CD14-positive monocyte (primary cell): ENCODE measurements at regions not wholly inside any gene's neighbourhood (a gene's known extent, or its start where the extent isn't known, plus 50 kb on each side); places are given as distances from the start of the nearest gene placed in this dataset.

ENCODE experiments used
- DNase-seq, 3 donors: peaks; one replicate each; pipeline ENCODE4 v3.0.0-alpha.2; 2011 to 2022
- H2AFZ ChIP-seq: 2 replicates; pipeline ENCODE4 v1.6.0; 2012; ENCODE audit warnings: mild to moderate bottlenecking, low read depth, low read length, inconsistent platforms; ENCODE audit not compliant: insufficient read depth, poor library complexity, severe bottlenecking
- H3K27ac ChIP-seq, 2 donors: 1 replicate in 1 of 2; 2 replicates in 1 of 2; pipeline ENCODE4 v1.5.1; 2012 to 2013; ENCODE audit warnings: low read length in 2 of 2, control low read depth in 1 of 2, inconsistent platforms in 1 of 2, low read depth in 1 of 2, mild to moderate bottlenecking in 1 of 2
- H3K27me3 ChIP-seq, 2 donors: one replicate each; pipeline versions ENCODE4 v1.6.0 to v1.6.1; 2011 to 2013; ENCODE audit warnings: low read length in 2 of 2; ENCODE audit not compliant: control insufficient read depth in 2 of 2, insufficient read depth in 2 of 2
- H3K36me3 ChIP-seq, 2 donors: replicated peaks in 1 of 2; 1 replicate in 1 of 2; 2 replicates in 1 of 2; pipeline versions ENCODE4 v1.5.1 to v1.6.1; 2012 to 2013; ENCODE audit warnings: low read length in 2 of 2, control low read depth in 1 of 2, inconsistent platforms in 1 of 2, mild to moderate bottlenecking in 1 of 2; ENCODE audit not compliant: insufficient read depth in 2 of 2, control insufficient read depth in 1 of 2
- H3K4me1 ChIP-seq, 2 donors: 1 replicate in 1 of 2; 2 replicates in 1 of 2; pipeline versions ENCODE4 v1.5.1 to v1.6.1; 2012 to 2013; ENCODE audit warnings: low read length in 2 of 2, control low read depth in 1 of 2, inconsistent platforms in 1 of 2, mild to moderate bottlenecking in 1 of 2, moderate library complexity in 1 of 2; ENCODE audit not compliant: insufficient read depth in 2 of 2, control insufficient read depth in 1 of 2
- H3K4me2 ChIP-seq: replicated peaks from 2 replicates; pipeline ENCODE3; 2012; ENCODE audit warnings: low read length, moderate library complexity, mild to moderate bottlenecking; ENCODE audit not compliant: poor library complexity, severe bottlenecking; ENCODE audit errors: extremely low read depth
- H3K4me3 ChIP-seq, 3 experiments: fragments of 200-600 bp in 1 of 3; sonication (generic) in 1 of 3; replicated peaks in 1 of 3; 1 replicate in 2 of 3; 2 replicates in 1 of 3; pipeline ENCODE4 v1.5.1; 2011 to 2013; ENCODE audit warnings: low read length in 3 of 3, mild to moderate bottlenecking in 3 of 3, control low read depth in 2 of 3, low read depth in 2 of 3, inconsistent platforms in 1 of 3, moderate library complexity in 1 of 3
- H3K79me2 ChIP-seq: 2 replicates; pipeline ENCODE4 v1.6.0; 2012; ENCODE audit warnings: mild to moderate bottlenecking, control low read depth, inconsistent platforms, low read length, moderate library complexity; ENCODE audit not compliant: insufficient read depth
- H3K9ac ChIP-seq: 2 replicates; pipeline ENCODE4 v1.6.0; 2017; ENCODE audit warnings: low read length, mild to moderate bottlenecking; ENCODE audit not compliant: insufficient read depth, poor library complexity, severe bottlenecking
- H3K9me3 ChIP-seq, 2 donors: replicated peaks in 1 of 2; 1 replicate in 1 of 2; 2 replicates in 1 of 2; pipeline versions ENCODE4 v1.5.1 to v1.6.1; 2012 to 2013; ENCODE audit warnings: low read length in 2 of 2, control low read depth in 1 of 2; ENCODE audit not compliant: control insufficient read depth in 1 of 2, insufficient read depth in 1 of 2
- H4K20me1 ChIP-seq: 2 replicates; pipeline ENCODE4 v1.6.0; 2012; ENCODE audit warnings: mild to moderate bottlenecking, low read length, control low read depth, moderate library complexity; ENCODE audit not compliant: insufficient read depth
- H3K27ac Mint-ChIP-seq, 7 donors: one replicate each; pipeline ENCODE4 v1.8.0; 2020; ENCODE audit warnings: mild to moderate bottlenecking in 7 of 7, mixed read lengths in 7 of 7, moderate library complexity in 6 of 7, inconsistent platforms in 2 of 7
- H3K27me3 Mint-ChIP-seq, 3 donors: one replicate each; pipeline ENCODE4 v1.8.0; 2021 to 2022; ENCODE audit warnings: low read depth in 3 of 3, mild to moderate bottlenecking in 3 of 3, mixed read lengths in 3 of 3, moderate library complexity in 3 of 3, inconsistent platforms in 1 of 3
- H3K36me3 Mint-ChIP-seq, 2 donors: one replicate each; pipeline ENCODE4 v1.8.0; 2020; ENCODE audit warnings: mixed read lengths in 2 of 2, inconsistent platforms in 1 of 2, mild to moderate bottlenecking in 1 of 2
- H3K4me1 Mint-ChIP-seq: one replicate; pipeline ENCODE4 v1.8.0; 2020; ENCODE audit warnings: mild to moderate bottlenecking, mixed read lengths
- H3K4me3 Mint-ChIP-seq, 2 donors: one replicate each; pipeline ENCODE4 v1.8.0; 2020; ENCODE audit warnings: mild to moderate bottlenecking in 2 of 2, mixed read lengths in 2 of 2, moderate library complexity in 1 of 2
- H3K9me3 Mint-ChIP-seq, 7 donors: one replicate each; pipeline ENCODE4 v1.8.0; 2020 to 2022; ENCODE audit warnings: mixed read lengths in 7 of 7, mild to moderate bottlenecking in 6 of 7, moderate library complexity in 6 of 7, inconsistent platforms in 2 of 7
- WGBS: methylation state at CpG from one replicate; pipeline ENCODE4 v1.1.5; 2013; ENCODE audit warnings: missing lambda C conversion rate; ENCODE audit not compliant: insufficient coverage; 5-methylcytosine and 5-hydroxymethylcytosine counted together
- intact Hi-C, 2 donors: fragments of 100-400 bp; cut with micrococcal nuclease; formaldehyde crosslinking; loops; one replicate each; pipeline versions ENCODE4 v1.15.0 to v1.15.1; 2023
- TF ChIP-seq, protein P1 (sequence below): fragments of 200-600 bp; IDR thresholded peaks from one replicate; pipeline ENCODE4 v1.8.0; 2022; ENCODE audit warnings: antibody characterized with exemption, mild to moderate bottlenecking

DNA sequence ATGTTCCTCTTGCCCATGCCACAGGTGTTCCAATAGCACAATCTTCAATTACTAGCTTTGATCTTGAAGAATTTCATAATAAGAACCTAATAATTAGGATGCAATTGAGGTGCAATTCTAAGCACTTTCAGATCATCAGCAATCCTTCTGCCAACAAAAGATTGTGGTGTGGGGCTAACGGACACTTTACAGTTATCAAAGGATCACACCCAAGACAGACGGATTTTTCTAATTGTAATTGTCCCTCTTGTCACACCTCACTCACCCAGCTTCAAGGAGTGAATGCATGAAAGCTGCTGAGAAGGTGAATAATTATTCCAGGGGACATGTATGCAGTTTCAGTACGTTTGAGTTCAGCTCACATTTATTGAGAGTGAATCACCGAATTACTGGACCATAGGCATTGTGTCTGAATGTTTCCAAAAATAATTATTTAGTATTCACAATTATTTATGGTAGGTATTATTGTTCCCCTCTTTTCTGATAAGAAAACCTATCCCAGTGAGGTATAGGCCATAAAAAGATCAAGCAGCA, 438.5 kb upstream of the TRIB2 start:
- H3K4me2 ChIP-seq, result no peak overlapping the region
- Mint-ChIP-seq H3K9me3 (peaks cover 0 to 4% (median 3%) of the 10 kb centered on the region in 7 donors), H3K36me3 (no peaks in the 10 kb centered on the region), H3K4me1 (peaks cover 9% of the 10 kb centered on the region), H3K27ac (no peak overlapping the region), H3K27me3 (peaks cover 0 to 4% (median 2%) of the 10 kb centered on the region in 3 donors), H3K4me3 (no peak overlapping the region)
- H3K4me1 ChIP-seq, result no peaks in the 10 kb centered on the region
- no peaks in the 10 kb centered on the region for H3K79me2 ChIP-seq
- DNase-seq, result no peak
- no CpG with 5 or more reads among the region's 4 CpGs for WGBS
- no peak overlapping the region for H3K9ac ChIP-seq
- intact Hi-C loops, result no loop called here
- no peak overlapping the region for H2AFZ ChIP-seq
- no peak overlapping the region for H3K4me3 ChIP-seq
- H3K36me3 ChIP-seq, result no peaks in the 10 kb centered on the region
- H3K27me3 ChIP-seq, result no peaks in the 10 kb centered on the region
- no peaks in the 10 kb centered on the region for H3K9me3 ChIP-seq
- no peak overlapping the region for H3K27ac ChIP-seq
- TF ChIP-seq, protein P1, sequence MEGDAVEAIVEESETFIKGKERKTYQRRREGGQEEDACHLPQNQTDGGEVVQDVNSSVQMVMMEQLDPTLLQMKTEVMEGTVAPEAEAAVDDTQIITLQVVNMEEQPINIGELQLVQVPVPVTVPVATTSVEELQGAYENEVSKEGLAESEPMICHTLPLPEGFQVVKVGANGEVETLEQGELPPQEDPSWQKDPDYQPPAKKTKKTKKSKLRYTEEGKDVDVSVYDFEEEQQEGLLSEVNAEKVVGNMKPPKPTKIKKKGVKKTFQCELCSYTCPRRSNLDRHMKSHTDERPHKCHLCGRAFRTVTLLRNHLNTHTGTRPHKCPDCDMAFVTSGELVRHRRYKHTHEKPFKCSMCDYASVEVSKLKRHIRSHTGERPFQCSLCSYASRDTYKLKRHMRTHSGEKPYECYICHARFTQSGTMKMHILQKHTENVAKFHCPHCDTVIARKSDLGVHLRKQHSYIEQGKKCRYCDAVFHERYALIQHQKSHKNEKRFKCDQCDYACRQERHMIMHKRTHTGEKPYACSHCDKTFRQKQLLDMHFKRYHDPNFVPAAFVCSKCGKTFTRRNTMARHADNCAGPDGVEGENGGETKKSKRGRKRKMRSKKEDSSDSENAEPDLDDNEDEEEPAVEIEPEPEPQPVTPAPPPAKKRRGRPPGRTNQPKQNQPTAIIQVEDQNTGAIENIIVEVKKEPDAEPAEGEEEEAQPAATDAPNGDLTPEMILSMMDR, result no peak
- H4K20me1 ChIP-seq, result no peaks in the 10 kb centered on the region

DNA sequence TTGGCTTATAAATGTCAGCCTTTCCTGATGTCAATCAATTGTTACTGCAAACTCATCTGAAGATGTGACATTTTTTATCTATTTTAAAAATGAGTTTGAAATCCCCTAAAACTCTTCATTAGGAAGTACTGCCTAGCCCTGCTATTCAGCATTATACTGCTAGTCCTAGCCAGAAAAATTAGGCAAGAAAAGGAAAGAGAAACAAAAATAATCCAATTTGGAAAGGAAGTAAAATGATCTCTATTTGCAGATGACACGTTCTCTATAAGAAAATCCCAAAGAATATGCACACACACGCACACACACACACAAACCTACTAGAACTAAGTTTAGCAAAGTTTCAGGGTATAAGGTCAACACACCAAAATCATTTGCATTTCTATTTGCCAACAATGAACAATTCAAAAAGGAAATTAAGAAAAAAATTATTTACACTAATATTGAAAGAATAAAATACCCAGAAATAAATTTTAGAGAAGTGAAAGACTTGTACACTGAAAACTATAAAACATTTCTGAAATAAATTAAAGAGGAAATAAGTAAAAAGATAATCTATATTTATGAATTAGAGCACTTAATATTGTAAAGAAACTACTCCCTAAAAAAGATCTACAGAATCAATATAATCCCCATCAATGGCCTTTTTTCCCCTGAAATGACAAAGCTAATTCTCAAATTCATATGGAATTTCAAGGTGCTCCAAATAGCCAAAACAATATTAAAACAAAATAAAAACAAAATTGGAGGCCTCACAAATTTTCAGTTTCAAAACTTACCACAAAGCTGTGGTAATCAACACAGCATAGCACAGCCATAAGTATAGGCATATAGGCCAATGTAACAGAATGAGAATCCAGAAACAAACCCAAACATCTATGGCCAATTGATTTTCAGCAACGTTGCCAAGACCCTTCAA, 433.7 kb upstream of the TRIB2 start:
- Mint-ChIP-seq H3K27ac (no peak overlapping the region), H3K4me3 (no peak overlapping the region), H3K36me3 (no peaks in the 10 kb centered on the region), H3K9me3 (peaks cover 0 to 3% (median 0%) of the 10 kb centered on the region in 7 donors), H3K27me3 (no peaks in the 10 kb centered on the region), H3K4me1 (peaks cover 5% of the 10 kb centered on the region)
- Histone ChIP-seq H3K4me3 (no peak overlapping the region), H3K4me2 (no peak overlapping the region), H3K4me1 (no peaks in the 10 kb centered on the region), H3K79me2 (no peaks in the 10 kb centered on the region), H3K9me3 (no peaks in the 10 kb centered on the region), H3K9ac (no peak overlapping the region), H3K27me3 (no peaks in the 10 kb centered on the region), H4K20me1 (no peaks in the 10 kb centered on the region), H3K36me3 (no peaks in the 10 kb centered on the region), H2AFZ (no peak overlapping the region), H3K27ac (no peak overlapping the region)
- DNase-seq, result no peak
- TF ChIP-seq, protein P1, result no peak
- WGBS, result no CpG with 5 or more reads among the region's 3 CpGs
- intact Hi-C loops, result no loop called here
